PC-9 (cell line): ENCODE measurements at regions not wholly inside any gene's neighbourhood (a gene's known extent, or its start where the extent isn't known, plus 50 kb on each side); places are given as distances from the start of the nearest gene placed in this dataset.

Source experiments
- CTCF ChIP-seq: fragments of 200-600 bp; sonication (generic); conservative IDR thresholded peaks from 2 replicates; pipeline ENCODE4 v1.6.1; 2017; ENCODE audit warnings: mixed run types, antibody characterized with exemption, mild to moderate bottlenecking, moderate library complexity
- EZH2 ChIP-seq: fragments of 200-600 bp; sonication (generic); IDR thresholded peaks from 2 replicates; pipeline ENCODE4 v1.8.0; 2017; ENCODE audit warnings: antibody characterized with exemption, low read depth

DNA sequence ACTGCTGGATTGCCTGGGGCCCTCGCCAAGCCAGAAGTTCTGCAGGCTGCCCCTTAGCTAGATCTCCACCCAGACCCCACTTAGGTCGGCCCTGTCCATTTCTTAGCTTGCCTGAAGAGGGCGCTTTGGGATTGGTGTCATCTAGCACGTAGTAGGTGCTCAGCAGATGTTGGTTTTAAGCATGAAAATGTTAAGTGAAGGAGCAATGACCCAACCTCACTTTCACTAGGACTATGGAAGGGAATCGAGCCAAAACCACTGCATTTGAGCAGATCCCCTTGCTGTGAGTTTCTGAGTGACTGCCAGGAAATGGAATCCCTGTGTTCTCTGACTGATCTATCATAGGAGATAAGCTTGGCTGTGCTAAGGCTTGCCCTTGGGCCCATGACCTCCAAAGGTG, 131.7 kb upstream of the EEPD1 start:
- TF ChIP-seq CTCF: peak; percentile 80
- TF ChIP-seq EZH2: no peak
